Neutrophil (primary cell): ENCODE measurements at regions not wholly inside any gene's neighbourhood (a gene's known extent, or its start where the extent isn't known, plus 50 kb on each side); places are given as distances from the start of the nearest gene placed in this dataset.

Source experiments
- H3K27ac ChIP-seq: fragments of 200-600 bp; sonication (generic); 2 replicates; pipeline ENCODE4 v1.5.1; 2016; ENCODE audit warnings: mild to moderate bottlenecking, moderate library complexity
- H3K27me3 ChIP-seq: fragments of 200-600 bp; sonication (generic); 2 replicates; pipeline ENCODE4 v1.6.0; 2016; ENCODE audit warnings: mild to moderate bottlenecking
- H3K36me3 ChIP-seq: fragments of 200-600 bp; sonication (generic); 2 replicates; pipeline ENCODE4 v1.5.1; 2017
- H3K4me1 ChIP-seq, 2 experiments: fragments of 200-600 bp in 1 of 2; sonication (generic) in 1 of 2; 1 replicate in 1 of 2; 2 replicates in 1 of 2; pipeline versions ENCODE4 v1.5.1 to v1.6.1; 2013 to 2016; ENCODE audit warnings: low read depth in 1 of 2, low read length in 1 of 2, mild to moderate bottlenecking in 1 of 2, moderate library complexity in 1 of 2; ENCODE audit not compliant: control insufficient read depth in 1 of 2, insufficient read depth in 1 of 2
- H3K4me3 ChIP-seq, 2 experiments: fragments of 200-600 bp in 1 of 2; sonication (generic) in 1 of 2; 1 replicate in 1 of 2; 2 replicates in 1 of 2; pipeline ENCODE4 v1.5.1; 2013 to 2016; ENCODE audit warnings: low read depth in 1 of 2, low read length in 1 of 2, mild to moderate bottlenecking in 1 of 2, moderate library complexity in 1 of 2
- H3K9me3 ChIP-seq: fragments of 200-600 bp; sonication (generic); 2 replicates; pipeline ENCODE4 v1.5.1; 2016
- CTCF ChIP-seq: fragments of 200-600 bp; sonication (generic); IDR thresholded peaks from 2 replicates; pipeline ENCODE4 v1.5.1; 2016; ENCODE audit warnings: antibody characterized with exemption

- Histone ChIP-seq H3K27ac (no peak overlapping the region), H3K4me1 (no peaks in the 10 kb centered on the region), H3K36me3 (no peaks in the 10 kb centered on the region), H3K4me3 (no peak overlapping the region), H3K9me3 (no peaks in the 10 kb centered on the region), H3K27me3 (no peaks in the 10 kb centered on the region)
- no peak for TF ChIP-seq CTCF
Measured at GRCh38 chr2:235360446-235360845, 133.4 kb upstream of the AGAP1 start.

GRCh38 chr2:235365743-235366142 lies 128.1 kb upstream of the AGAP1 start:
- H3K27ac ChIP-seq = no peak overlapping the region
- no peaks in the 10 kb centered on the region for H3K27me3 ChIP-seq
- H3K4me3 ChIP-seq = no peak overlapping the region
- no peaks in the 10 kb centered on the region for H3K36me3 ChIP-seq
- H3K4me1 ChIP-seq = no peaks in the 10 kb centered on the region
- no peak for TF ChIP-seq CTCF
- H3K9me3 ChIP-seq = no peaks in the 10 kb centered on the region

- Histone ChIP-seq H3K27ac (no peak overlapping the region), H3K4me3 (no peak overlapping the region), H3K27me3 (no peaks in the 10 kb centered on the region), H3K4me1 (no peaks in the 10 kb centered on the region), H3K9me3 (no peaks in the 10 kb centered on the region), H3K36me3 (no peaks in the 10 kb centered on the region)
- TF ChIP-seq CTCF = no peak
Measured at GRCh38 chr2:235366390-235366789, 127.5 kb upstream of the AGAP1 start.

DNA sequence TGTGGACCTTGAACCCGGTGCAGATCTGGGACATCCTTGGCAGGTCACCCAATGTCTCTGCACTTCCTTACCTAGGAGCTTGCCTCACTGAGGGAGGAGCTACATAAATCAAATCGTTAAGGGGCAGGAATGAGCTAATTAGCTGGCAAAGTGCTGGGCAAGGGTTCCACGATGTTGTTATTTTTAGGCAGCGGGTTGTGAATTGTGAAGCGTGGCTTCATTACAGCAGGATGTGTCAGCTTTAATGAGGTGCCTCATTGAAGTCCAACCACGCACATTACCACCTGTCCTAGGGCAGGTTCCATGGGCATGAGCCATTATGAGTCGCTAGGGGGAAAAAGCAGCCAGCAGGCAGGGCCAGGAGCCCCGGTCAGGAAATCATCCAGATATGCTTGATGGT lies 127.0 kb upstream of the AGAP1 start:
- TF ChIP-seq CTCF = no peak
- no peaks in the 10 kb centered on the region for H3K36me3 ChIP-seq
- H3K27ac ChIP-seq = no peak overlapping the region
- H3K27me3 ChIP-seq = no peaks in the 10 kb centered on the region
- H3K9me3 ChIP-seq = no peaks in the 10 kb centered on the region
- no peak overlapping the region for H3K4me3 ChIP-seq
- no peaks in the 10 kb centered on the region for H3K4me1 ChIP-seq

DNA sequence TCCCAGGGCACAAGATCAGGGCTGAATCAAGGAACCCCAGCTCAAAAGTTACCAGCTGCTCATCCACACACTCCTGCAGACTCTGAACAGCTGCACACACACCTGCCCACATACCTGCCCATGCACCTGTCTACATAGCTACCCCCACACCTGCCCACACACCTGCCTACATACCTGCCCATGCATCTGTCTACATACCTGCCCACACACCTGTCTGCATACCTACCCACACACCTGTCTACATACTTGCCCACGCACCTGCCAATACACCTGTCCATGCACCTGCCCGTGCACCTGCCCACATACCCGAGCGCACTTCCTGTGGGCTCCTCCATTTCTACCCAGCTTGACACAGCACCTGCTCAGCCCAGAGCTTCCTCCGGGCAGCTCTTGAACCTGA lies 122.8 kb upstream of the AGAP1 start:
- no peak for TF ChIP-seq CTCF
- Histone ChIP-seq H3K9me3 (no peaks in the 10 kb centered on the region), H3K36me3 (no peaks in the 10 kb centered on the region), H3K27me3 (peaks cover 3% of the 10 kb centered on the region), H3K4me1 (no peaks in the 10 kb centered on the region), H3K4me3 (no peak overlapping the region), H3K27ac (no peak overlapping the region)

- H3K9me3 ChIP-seq = no peaks in the 10 kb centered on the region
- peaks cover 3% of the 10 kb centered on the region for H3K27me3 ChIP-seq
- no peak for TF ChIP-seq CTCF
- H3K4me3 ChIP-seq = no peak overlapping the region
- no peaks in the 10 kb centered on the region for H3K4me1 ChIP-seq
- no peak overlapping the region for H3K27ac ChIP-seq
- H3K36me3 ChIP-seq = no peaks in the 10 kb centered on the region
Measured at GRCh38 chr2:235373171-235373570, 120.7 kb upstream of the AGAP1 start.
